SK-N-SH (cell line): ENCODE measurements at regions not wholly inside any gene's neighbourhood (a gene's known extent, or its start where the extent isn't known, plus 50 kb on each side); places are given as distances from the start of the nearest gene placed in this dataset.
"Not testable (repeated sequence)": the region's sequence is repeated elsewhere in the genome, so short reads cannot be mapped to it uniquely, and the experiment has no call there.

Experiments used
- CTCF ChIA-PET: fragments of 300-600, 350-600 bp; formaldehyde crosslinking; extraction: SDS; loops from one replicate; lab custom pipeline; 2021; lab: Yijun Ruan, JAX
- POLR2A ChIA-PET: fragments of 350-600 bp; sonication (Branson Sonifier 250); formaldehyde crosslinking; extraction: SDS; loops from one replicate; lab custom pipeline; 2020; ENCODE audit warnings: antibody characterized with exemption, inconsistent platforms; lab: Yijun Ruan, JAX
- DNase-seq: peaks from one replicate; pipeline ENCODE4 v3.0.0; 2012
- H2AFZ ChIP-seq: fragments of 200-600 bp; sonication (generic); 2 replicates; pipeline ENCODE4 v1.8.1; 2016; ENCODE audit warnings: antibody characterized with exemption, mild to moderate bottlenecking, low read depth
- H3F3A ChIP-seq: fragments of 200-600 bp; sonication (generic); replicated peaks from 2 replicates; pipeline ENCODE3; 2016; ENCODE audit warnings: antibody characterized with exemption, mild to moderate bottlenecking; ENCODE audit not compliant: insufficient read depth
- H3K27ac ChIP-seq, 2 experiments: fragments of 200-500 bp in 1 of 2; fragments of 200-600 bp in 1 of 2; sonication (Bioruptor generic) in 1 of 2; sonication (generic), shearing (Covaris generic) in 1 of 2; 2 replicates each; pipeline versions ENCODE4 v1.5.1 to v1.6.1; 2014 to 2016; ENCODE audit warnings: low read depth in 2 of 2, inconsistent platforms in 1 of 2, low read length in 1 of 2, mild to moderate bottlenecking in 1 of 2, mixed read lengths in 1 of 2
- H3K27me3 ChIP-seq: fragments of 200-600 bp; sonication (generic), shearing (Covaris generic); 2 replicates; pipeline ENCODE4 v1.6.1; 2016; ENCODE audit warnings: mixed run types; ENCODE audit not compliant: insufficient read depth
- H3K36me3 ChIP-seq, 2 experiments: fragments of 200-500 bp in 1 of 2; fragments of 200-600 bp in 1 of 2; sonication (Bioruptor generic) in 1 of 2; sonication (generic) in 1 of 2; replicated peaks in 1 of 2; 2 replicates each; pipeline versions ENCODE3 to v1.5.1; 2014 to 2016; ENCODE audit warnings: low read length in 1 of 2, mild to moderate bottlenecking in 1 of 2; ENCODE audit not compliant: insufficient read depth in 2 of 2, control insufficient read depth in 1 of 2
- H3K4me1 ChIP-seq, 2 experiments: fragments of 200-500 bp in 1 of 2; fragments of 200-600 bp in 1 of 2; sonication (Bioruptor generic) in 1 of 2; sonication (generic), shearing (Covaris generic) in 1 of 2; 2 replicates each; pipeline versions ENCODE4 v1.5.1 to v1.6.1; 2014 to 2016; ENCODE audit warnings: low read depth in 1 of 2, low read length in 1 of 2, mixed run types in 1 of 2; ENCODE audit not compliant: insufficient read depth in 2 of 2, control insufficient read depth in 1 of 2
- H3K4me2 ChIP-seq: fragments of 200-600 bp; sonication (generic), shearing (Covaris generic); 2 replicates; pipeline ENCODE4 v1.6.1; 2017; ENCODE audit warnings: mixed run types
- H3K4me3 ChIP-seq, 2 experiments: fragments of 200-500 bp in 1 of 2; fragments of 200-600 bp in 1 of 2; sonication (Bioruptor generic) in 1 of 2; sonication (generic), shearing (Covaris generic) in 1 of 2; 2 replicates each; pipeline versions ENCODE4 v1.5.1 to v1.8.1; 2014 to 2016; ENCODE audit warnings: low read depth in 2 of 2, inconsistent platforms in 1 of 2, low read length in 1 of 2, mild to moderate bottlenecking in 1 of 2, mixed read lengths in 1 of 2, moderate library complexity in 1 of 2
- H3K79me2 ChIP-seq: fragments of 200-600 bp; sonication (generic); 2 replicates; pipeline ENCODE4 v1.8.1; 2017; ENCODE audit warnings: mild to moderate bottlenecking; ENCODE audit not compliant: insufficient read depth
- H3K9ac ChIP-seq: fragments of 200-600 bp; sonication (generic); 2 replicates; pipeline ENCODE4 v1.6.1; 2017; ENCODE audit warnings: mixed run types
- H3K9me2 ChIP-seq: fragments of 200-600 bp; sonication (generic); 2 replicates; pipeline ENCODE4 v1.6.1; 2017; ENCODE audit warnings: mixed run types
- H3K9me3 ChIP-seq: fragments of 200-600 bp; sonication (generic); 2 replicates; pipeline ENCODE4 v1.6.1; 2017; ENCODE audit warnings: mixed run types, mild to moderate bottlenecking, moderate library complexity
- H4K20me1 ChIP-seq: fragments of 200-600 bp; sonication (generic); 2 replicates; pipeline ENCODE4 v1.6.1; 2017; ENCODE audit warnings: mild to moderate bottlenecking, mixed run types; ENCODE audit not compliant: insufficient read depth
- CTCF ChIP-seq: fragments of 200-600 bp; sonication (generic); IDR thresholded peaks from 2 replicates; pipeline ENCODE4 v1.6.1; 2017; ENCODE audit warnings: antibody characterized with exemption, mild to moderate bottlenecking, moderate library complexity
- MAX ChIP-seq: IDR thresholded peaks from 2 replicates; pipeline ENCODE4 v1.4.0; 2012; ENCODE audit warnings: low read depth
- PBX3 ChIP-seq: IDR thresholded peaks from 2 replicates; pipeline ENCODE4; 2012
- RAD21 ChIP-seq: IDR thresholded peaks from 2 replicates; pipeline ENCODE4 v1.6.1; 2012; ENCODE audit warnings: mild to moderate bottlenecking, low read length
- SMC3 ChIP-seq: IDR thresholded peaks from 2 replicates; pipeline ENCODE4 v1.6.1; 2012; ENCODE audit warnings: low read depth, low read length, improper control_type of control experiment
- USF1 ChIP-seq: IDR thresholded peaks from 2 replicates; pipeline ENCODE4 v1.4.0; 2012; ENCODE audit warnings: low read depth, borderline replicate concordance
- USF2 ChIP-seq: fragments of 150-350 bp; IDR thresholded peaks from 2 replicates; pipeline ENCODE4 v1.6.1; 2017; ENCODE audit warnings: antibody characterized with exemption, low read length, low read depth, borderline replicate concordance
- WGBS: methylation state at CpG from one replicate; pipeline ENCODE4 v1.1.6; 2017; ENCODE audit warnings: low lambda C conversion rate; 5-methylcytosine and 5-hydroxymethylcytosine counted together

GRCh38 chr22:11253000-11253511 is 4274.9 kb upstream of the OR11H1 start:
- ChIA-PET POLR2A (no interaction called here), CTCF (no interaction called here)
- 65% methylated on average over 22 of the region's 48 CpGs for WGBS
- H2AFZ ChIP-seq, result no peak overlapping the region
- no peaks in the 10 kb centered on the region for H3F3A ChIP-seq
- no peak for TF ChIP-seq PBX3
- no peak for TF ChIP-seq MAX
- TF ChIP-seq USF1, result no peak
- TF ChIP-seq USF2, result no peak
- no peak overlapping the region for H3K9ac ChIP-seq
- no peak for DNase-seq
- no peaks in the 10 kb centered on the region for H3K79me2 ChIP-seq
- no peaks in the 10 kb centered on the region for H3K36me3 ChIP-seq
- no peaks in the 10 kb centered on the region for H3K4me1 ChIP-seq
- no peaks in the 10 kb centered on the region for H3K9me3 ChIP-seq
- H3K4me3 ChIP-seq, result no peak overlapping the region
- H4K20me1 ChIP-seq, result no peaks in the 10 kb centered on the region
- H3K4me2 ChIP-seq, result no peak overlapping the region
- H3K27me3 ChIP-seq, result no peaks in the 10 kb centered on the region
- no peaks in the 10 kb centered on the region for H3K9me2 ChIP-seq
- H3K27ac ChIP-seq, result no peak overlapping the region

GRCh38 chr22:11270981-11271380 is 4257.0 kb upstream of the OR11H1 start:
- CTCF ChIA-PET, POLR2A ChIA-PET: not testable (repeated sequence)
- WGBS, result 6% methylated on average over 7 of the region's 8 CpGs

GRCh38 chr22:11285116-11285838 is 4242.7 kb upstream of the OR11H1 start:
- H3K27me3 ChIP-seq, H3K9me2 ChIP-seq: not testable (repeated sequence)

More at GRCh38 chr22:11270981-11271380, 4257.0 kb upstream of the OR11H1 start:
- not testable (repeated sequence) for H2AFZ ChIP-seq, H3K9me2 ChIP-seq, H3K27ac ChIP-seq, H3K27me3 ChIP-seq, DNase-seq, H3K4me2 ChIP-seq, H4K20me1 ChIP-seq, H3K9me3 ChIP-seq, H3K4me1 ChIP-seq, H3K9ac ChIP-seq, H3F3A ChIP-seq, H3K4me3 ChIP-seq, H3K36me3 ChIP-seq, H3K79me2 ChIP-seq

GRCh38 chr22:11285839-11286205 is 4242.2 kb upstream of the OR11H1 start:
- H4K20me1 ChIP-seq, H3K4me1 ChIP-seq, DNase-seq, H3K9ac ChIP-seq, H3K4me2 ChIP-seq, H3K79me2 ChIP-seq, H3K9me3 ChIP-seq, POLR2A ChIA-PET, H2AFZ ChIP-seq, H3F3A ChIP-seq, H3K27me3 ChIP-seq, H3K9me2 ChIP-seq, H3K27ac ChIP-seq, H3K4me3 ChIP-seq, H3K36me3 ChIP-seq: not testable (repeated sequence)
- CTCF ChIA-PET, result interaction anchor here (1.0 kb wide), 1 partner anchor 41 kb away, joined by 4 read pairs; no protein-coding TSS in a partner anchor
- 3% methylated on average over 5 of the region's 5 CpGs for WGBS

More at GRCh38 chr22:11285116-11285838, 4242.7 kb upstream of the OR11H1 start:
- H3K27ac ChIP-seq, H3F3A ChIP-seq, H4K20me1 ChIP-seq, POLR2A ChIA-PET, H3K9me3 ChIP-seq, H3K4me3 ChIP-seq, H3K79me2 ChIP-seq, H3K9ac ChIP-seq, H3K36me3 ChIP-seq, H3K4me2 ChIP-seq, H2AFZ ChIP-seq, H3K4me1 ChIP-seq: not testable (repeated sequence)
- whole genome bisulfite sequencing, result 3% methylated on average over 28 of the region's 32 CpGs
- TF ChIP-seq CTCF, result peak; percentile 53
- peak; percentile 47 for TF ChIP-seq RAD21
- TF ChIP-seq SMC3, result peak; percentile 19
- CTCF ChIA-PET, result interaction anchor here (1.0 kb wide), 1 partner anchor 42 kb away, joined by 4 read pairs; no protein-coding TSS in a partner anchor
- peak; percentile 33 for DNase-seq
